CD4-positive, alpha-beta T cell treated with Interleukin-6 at 100 ng/mL for 8 hours (primary cell): ENCODE measurements at regions not wholly inside any gene's neighbourhood (a gene's known extent, or its start where the extent isn't known, plus 50 kb on each side); places are given as distances from the start of the nearest gene placed in this dataset.
"Not testable (repeated sequence)": the region's sequence is repeated elsewhere in the genome, so short reads cannot be mapped to it uniquely, and the experiment has no call there.

Source experiments
- DNase-seq: peaks from one replicate; pipeline ENCODE4 v3.0.0-alpha.2; 2020; ENCODE audit warnings: mixed read lengths, low spot score

- no peak for DNase-seq
These were observed 148.9 kb upstream of the GBE1 start for GRCh38 chr3:81910244-81910852.

GRCh38 chr3:81909796-81910195 lies 148.4 kb upstream of the GBE1 start:
- DNase-seq = no peak

- no peak for DNase-seq
These were observed 147.1 kb upstream of the GBE1 start for GRCh38 chr3:81908561-81908960.

GRCh38 chr3:81898336-81898735 lies 136.9 kb upstream of the GBE1 start:
- DNase-seq = no peak

- DNase-seq = no peak
These were observed 133.2 kb upstream of the GBE1 start for GRCh38 chr3:81894598-81894997.

GRCh38 chr3:81891055-81891895 lies 129.8 kb upstream of the GBE1 start:
- DNase-seq = no peak

GRCh38 chr3:81888914-81889557 lies 127.6 kb upstream of the GBE1 start:
- DNase-seq = no peak

GRCh38 chr3:81887448-81887847 lies 126.0 kb upstream of the GBE1 start:
- DNase-seq = no peak

GRCh38 chr3:81886081-81886480 lies 124.6 kb upstream of the GBE1 start:
- no peak for DNase-seq

GRCh38 chr3:81884791-81885190 lies 123.3 kb upstream of the GBE1 start:
- DNase-seq = no peak

GRCh38 chr3:81876826-81877225 lies 115.4 kb upstream of the GBE1 start:
- no peak for DNase-seq

GRCh38 chr3:81874738-81875137 lies 113.3 kb upstream of the GBE1 start:
- no peak for DNase-seq

GRCh38 chr3:81872566-81872965 lies 111.1 kb upstream of the GBE1 start:
- no peak for DNase-seq

GRCh38 chr3:81871358-81872155 lies 110.1 kb upstream of the GBE1 start:
- no peak for DNase-seq

- DNase-seq = no peak
These were observed 107.9 kb upstream of the GBE1 start for GRCh38 chr3:81869382-81869781.

- no peak for DNase-seq
These were observed 107.2 kb upstream of the GBE1 start for GRCh38 chr3:81868597-81868996.

- no peak for DNase-seq
These were observed 106.4 kb upstream of the GBE1 start for GRCh38 chr3:81867875-81868274.

- DNase-seq = not testable (repeated sequence)
These were observed 103.7 kb upstream of the GBE1 start for GRCh38 chr3:81865164-81865563.

GRCh38 chr3:81864272-81864671 lies 102.8 kb upstream of the GBE1 start:
- no peak for DNase-seq

- no peak for DNase-seq
These were observed 102.3 kb upstream of the GBE1 start for GRCh38 chr3:81863756-81864155.

GRCh38 chr3:81861593-81861992 lies 100.1 kb upstream of the GBE1 start:
- DNase-seq = no peak

- no peak for DNase-seq
These were observed 98.1 kb upstream of the GBE1 start for GRCh38 chr3:81859524-81859923.
